H9 (cell line): ENCODE measurements at regions not wholly inside any gene's neighbourhood (a gene's known extent, or its start where the extent isn't known, plus 50 kb on each side); places are given as distances from the start of the nearest gene placed in this dataset.

Experiments used
- DNase-seq: peaks from one replicate; pipeline ENCODE4 v3.0.0-alpha.2; 2017
- H2AFZ ChIP-seq: one replicate; pipeline ENCODE4 v1.6.1; 2013; ENCODE audit warnings: mild to moderate bottlenecking, low read length, control low read depth, moderate library complexity
- H2AK5ac ChIP-seq: 2 replicates; pipeline ENCODE4 v1.6.1; 2013; ENCODE audit warnings: low read length, control low read depth, mixed read lengths; ENCODE audit not compliant: insufficient read length
- H2BK120ac ChIP-seq: one replicate; pipeline ENCODE4 v1.6.1; 2013; ENCODE audit warnings: low read depth, mild to moderate bottlenecking, low read length, control low read depth, inconsistent platforms; ENCODE audit not compliant: poor library complexity, severe bottlenecking
- H2BK12ac ChIP-seq: 2 replicates; pipeline ENCODE4 v1.6.1; 2013; ENCODE audit warnings: low read length, control low read depth, mixed read lengths, low read depth; ENCODE audit not compliant: insufficient read length
- H2BK15ac ChIP-seq: 2 replicates; pipeline ENCODE4 v1.6.1; 2013; ENCODE audit warnings: low read depth, low read length, control low read depth
- H2BK20ac ChIP-seq: one replicate; pipeline ENCODE4 v1.6.1; 2013; ENCODE audit warnings: low read depth, mild to moderate bottlenecking, low read length, control low read depth, inconsistent platforms; ENCODE audit not compliant: poor library complexity, severe bottlenecking
- H2BK5ac ChIP-seq: 2 replicates; pipeline ENCODE4 v1.6.1; 2013; ENCODE audit warnings: low read length, control low read depth, mixed read lengths; ENCODE audit not compliant: insufficient read length
- H3K14ac ChIP-seq: 2 replicates; pipeline ENCODE4 v1.6.1; 2013; ENCODE audit warnings: low read length, control low read depth; ENCODE audit not compliant: insufficient read depth
- H3K18ac ChIP-seq: 2 replicates; pipeline ENCODE4 v1.6.1; 2013; ENCODE audit warnings: low read depth, mild to moderate bottlenecking, mixed read lengths, low read length, control low read depth; ENCODE audit not compliant: insufficient read length
- H3K23ac ChIP-seq: 2 replicates; pipeline ENCODE4 v1.6.1; 2013; ENCODE audit warnings: low read length, control low read depth, mixed read lengths, low read depth; ENCODE audit not compliant: insufficient read length
- H3K23me2 ChIP-seq: 2 replicates; pipeline ENCODE4 v1.6.1; 2013; ENCODE audit warnings: low read depth, mild to moderate bottlenecking, mixed read lengths, low read length, control low read depth; ENCODE audit not compliant: insufficient read length, poor library complexity, severe bottlenecking
- H3K27ac ChIP-seq: 2 replicates; pipeline ENCODE4 v1.5.1; 2013; ENCODE audit warnings: low read length, control low read depth, mixed read lengths, low read depth; ENCODE audit not compliant: insufficient read length
- H3K27me3 ChIP-seq: 2 replicates; pipeline ENCODE4 v1.6.1; 2013; ENCODE audit warnings: low read length, control low read depth, inconsistent platforms; ENCODE audit not compliant: insufficient read depth
- H3K4ac ChIP-seq: 2 replicates; pipeline ENCODE4 v1.6.1; 2013; ENCODE audit warnings: low read depth, mild to moderate bottlenecking, control low read depth, inconsistent platforms, low read length, moderate library complexity
- H3K4me1 ChIP-seq: 2 replicates; pipeline ENCODE4 v1.6.1; 2013; ENCODE audit warnings: low read length, control low read depth, inconsistent platforms; ENCODE audit not compliant: insufficient read depth
- H3K4me2 ChIP-seq: 2 replicates; pipeline ENCODE4 v1.6.1; 2013; ENCODE audit warnings: low read length, control low read depth, mixed read lengths; ENCODE audit not compliant: insufficient read length, insufficient read depth
- H3K56ac ChIP-seq: 2 replicates; pipeline ENCODE4 v1.6.1; 2013; ENCODE audit warnings: low read depth, mild to moderate bottlenecking, mixed read lengths, low read length, control low read depth; ENCODE audit not compliant: insufficient read length
- H3K79me1 ChIP-seq: 2 replicates; pipeline ENCODE4 v1.6.1; 2013; ENCODE audit warnings: low read depth, mild to moderate bottlenecking, moderate library complexity, low read length, control low read depth, inconsistent platforms; ENCODE audit not compliant: insufficient read depth, poor library complexity, severe bottlenecking
- H3K79me2 ChIP-seq: 2 replicates; pipeline ENCODE4 v1.6.1; 2013; ENCODE audit warnings: low read length, control low read depth, inconsistent platforms; ENCODE audit not compliant: insufficient read depth
- H3K9ac ChIP-seq: 2 replicates; pipeline ENCODE4 v1.6.1; 2013; ENCODE audit warnings: low read length, control low read depth, mixed read lengths; ENCODE audit not compliant: insufficient read length; ENCODE audit errors: extremely low read depth
- H3K9me3 ChIP-seq: one replicate; pipeline ENCODE4 v1.6.1; 2013; ENCODE audit warnings: low read depth, low read length, inconsistent platforms; ENCODE audit not compliant: control insufficient read depth
- H3T11ph ChIP-seq: one replicate; pipeline ENCODE4 v1.6.1; 2013; ENCODE audit warnings: mild to moderate bottlenecking, low read length, control low read depth, inconsistent platforms
- H4K20me1 ChIP-seq: one replicate; pipeline ENCODE4 v1.6.1; 2013; ENCODE audit not compliant: control insufficient read depth, insufficient read length, insufficient read depth
- H4K5ac ChIP-seq: 2 replicates; pipeline ENCODE4 v1.6.1; 2013; ENCODE audit warnings: low read depth, mild to moderate bottlenecking, mixed read lengths, low read length, control low read depth; ENCODE audit not compliant: insufficient read length
- H4K8ac ChIP-seq: replicated peaks from 2 replicates; pipeline ENCODE4 v1.6.1; 2013; ENCODE audit warnings: low read length, control low read depth, mixed read lengths, low read depth; ENCODE audit not compliant: insufficient read length
- H4K91ac ChIP-seq: 2 replicates; pipeline ENCODE4 v1.6.1; 2013; ENCODE audit warnings: low read depth, mild to moderate bottlenecking, moderate library complexity, mixed read lengths, low read length, control low read depth; ENCODE audit not compliant: insufficient read length
- H3K27ac Mint-ChIP-seq, 3 experiments: 2 replicates in 2 of 3; 3 replicates in 1 of 3; pipeline ENCODE4 v1.8.0; 2020 to 2021; ENCODE audit warnings: mixed read lengths in 3 of 3, mild to moderate bottlenecking in 1 of 3, moderate library complexity in 1 of 3
- H3K27me3 Mint-ChIP-seq: 2 replicates; pipeline ENCODE4 v1.8.0; 2021; ENCODE audit warnings: low read depth, mild to moderate bottlenecking, moderate library complexity, mixed read lengths
- H3K36me3 Mint-ChIP-seq, 3 experiments: 2 replicates in 2 of 3; 3 replicates in 1 of 3; pipeline ENCODE4 v1.8.0; 2020 to 2021; ENCODE audit warnings: low read depth in 3 of 3, mixed read lengths in 3 of 3; ENCODE audit not compliant: insufficient read depth in 1 of 3
- H3K4me1 Mint-ChIP-seq, 2 experiments: 2 replicates each; pipeline ENCODE4 v1.8.0; 2020; ENCODE audit warnings: mixed read lengths in 2 of 2
- H3K4me3 Mint-ChIP-seq, 2 experiments: 2 replicates in 1 of 2; 3 replicates in 1 of 2; pipeline ENCODE4 v1.8.0; 2020 to 2021; ENCODE audit warnings: mild to moderate bottlenecking in 2 of 2, mixed read lengths in 2 of 2, moderate library complexity in 1 of 2
- H3K9me3 Mint-ChIP-seq, 2 experiments: 2 replicates in 1 of 2; 3 replicates in 1 of 2; pipeline ENCODE4 v1.8.0; 2020; ENCODE audit warnings: mild to moderate bottlenecking in 2 of 2, mixed read lengths in 2 of 2, moderate library complexity in 1 of 2
- CTCF ChIP-seq: fragments of 200-600 bp; sonication (generic); conservative IDR thresholded peaks from 3 replicates; pipeline ENCODE4 v1.8.0; 2021; ENCODE audit warnings: antibody characterized with exemption, mild to moderate bottlenecking
- WGBS: extraction: QIAGEN DNeasy Blood & Tissue Kit; methylation state at CpG from one replicate; pipeline ENCODE4 v1.1.7; 2013; ENCODE audit warnings: missing lambda C conversion rate, low lambda C conversion rate, mixed read lengths; ENCODE audit not compliant: insufficient read length; ENCODE audit errors: extremely low coverage; 5-methylcytosine and 5-hydroxymethylcytosine counted together

- Histone ChIP-seq H3K9me3 (no peaks in the 10 kb centered on the region), H4K91ac (no peak overlapping the region), H4K20me1 (no peaks in the 10 kb centered on the region), H3K79me1 (no peaks in the 10 kb centered on the region), H2BK120ac (no peak overlapping the region), H4K5ac (no peak overlapping the region), H3K27me3 (no peaks in the 10 kb centered on the region), H3K9ac (no peak overlapping the region), H4K8ac (no peak overlapping the region), H3K4ac (no peak overlapping the region), H3K4me1 (peaks cover 3% of the 10 kb centered on the region; the same call in 1 of the 2 replicates), H3K56ac (no peak overlapping the region), H3K23ac (no peak overlapping the region), H3K27ac (no peak overlapping the region), H3K23me2 (no peaks in the 10 kb centered on the region), H2AFZ (no peak overlapping the region), H3K14ac (no peak overlapping the region), H2BK15ac (no peak overlapping the region), H2BK5ac (no peak overlapping the region), H3K79me2 (no peaks in the 10 kb centered on the region), H3T11ph (no peak overlapping the region), H2AK5ac (no peak overlapping the region), H2BK12ac (no peak overlapping the region), H3K4me2 (no peak overlapping the region), H2BK20ac (no peak overlapping the region), H3K18ac (no peak overlapping the region)
- H3K27ac Mint-ChIP-seq: no peak overlapping the region
- no peaks in the 10 kb centered on the region for H3K27me3 Mint-ChIP-seq
- H3K4me3 Mint-ChIP-seq: no peak overlapping the region
- TF ChIP-seq CTCF: no peak
- no CpG with 5 or more reads among the region's 5 CpGs for WGBS
- peaks cover 10 to 13% of the 10 kb centered on the region in 2 experiments; a peak in 3 of 4 replicates for H3K4me1 Mint-ChIP-seq
- H3K36me3 Mint-ChIP-seq: no peaks in the 10 kb centered on the region
- no peaks in the 10 kb centered on the region for H3K9me3 Mint-ChIP-seq
- no peak for DNase-seq
Measured at GRCh38 chr7:121451367-121452094, 55.4 kb upstream of the FAM3C start.
